SK-N-MC (cell line): ENCODE measurements at regions not wholly inside any gene's neighbourhood (a gene's known extent, or its start where the extent isn't known, plus 50 kb on each side); places are given as distances from the start of the nearest gene placed in this dataset.

Experiments
- DNase-seq: peaks from one replicate; pipeline ENCODE4 v3.0.0-alpha.2; 2011; ENCODE audit warnings: low read depth, low spot score
- H3K27ac ChIP-seq: fragments of 200-600 bp; sonication (generic); 2 replicates; pipeline ENCODE4 v1.5.1; 2016; ENCODE audit warnings: mixed run types
- H3K36me3 ChIP-seq: fragments of 200-600 bp; sonication (generic); 2 replicates; pipeline ENCODE4 v1.6.1; 2017; ENCODE audit warnings: antibody characterized with exemption, low read length, mixed read lengths; ENCODE audit not compliant: insufficient read depth
- H3K4me3 ChIP-seq: fragments of 200-600 bp; sonication (generic); 2 replicates; pipeline ENCODE4 v1.5.1; 2016
- H3K9ac ChIP-seq: fragments of 200-600 bp; sonication (generic); 2 replicates; pipeline ENCODE4 v1.8.0; 2017; ENCODE audit warnings: mixed run types, mixed read lengths; ENCODE audit not compliant: insufficient read length
- H3K9me3 ChIP-seq: fragments of 200-600 bp; sonication (generic); 2 replicates; pipeline ENCODE4 v1.6.1; 2017; ENCODE audit warnings: low read depth, mild to moderate bottlenecking, antibody characterized with exemption, low read length, moderate library complexity, mixed read lengths
- EZH2 ChIP-seq: fragments of 200-600 bp; sonication (generic); IDR thresholded peaks from one replicate; pipeline ENCODE4 v1.6.1; 2017; ENCODE audit warnings: antibody characterized with exemption
- FOXP2 ChIP-seq: optimal IDR thresholded peaks from 2 replicates; pipeline ENCODE3; 2011; ENCODE audit warnings: mild to moderate bottlenecking, moderate library complexity; ENCODE audit not compliant: insufficient read depth; ENCODE audit errors: extremely low read length, control extremely low read depth
- POLR2AphosphoS5 ChIP-seq: IDR thresholded peaks from 2 replicates; pipeline ENCODE4 v1.6.1; 2012; ENCODE audit warnings: mild to moderate bottlenecking, low read depth, low read length, borderline replicate concordance

DNA sequence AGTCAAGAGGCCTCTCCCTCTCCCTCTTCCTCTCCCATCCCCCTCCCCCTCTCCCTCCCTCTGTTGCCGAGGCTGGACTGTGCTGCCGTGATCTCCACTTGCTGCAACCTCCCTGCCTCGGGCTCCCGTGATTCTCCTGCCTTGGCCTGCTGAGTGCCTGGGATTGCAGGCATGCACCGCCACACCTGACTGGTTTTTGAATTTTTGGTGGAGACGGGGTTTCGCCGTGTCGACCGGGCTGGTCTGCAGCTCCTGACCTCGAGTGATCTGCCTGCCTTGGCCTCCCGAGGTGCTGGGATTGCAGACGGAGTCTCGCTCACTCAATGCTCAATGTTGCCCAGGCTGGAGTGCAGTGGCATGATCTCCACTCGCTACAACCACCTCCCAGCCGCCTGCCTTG is 165.1 kb downstream of the CENPC start:
- DNase-seq = no peak
- TF ChIP-seq FOXP2 (no peak), EZH2 (no peak), POLR2AphosphoS5 (no peak)
- no peak overlapping the region for H3K27ac ChIP-seq
- H3K4me3 ChIP-seq = no peak overlapping the region
- H3K9ac ChIP-seq = no peak overlapping the region
- no peaks in the 10 kb centered on the region for H3K36me3 ChIP-seq
- H3K9me3 ChIP-seq = no peaks in the 10 kb centered on the region

DNA sequence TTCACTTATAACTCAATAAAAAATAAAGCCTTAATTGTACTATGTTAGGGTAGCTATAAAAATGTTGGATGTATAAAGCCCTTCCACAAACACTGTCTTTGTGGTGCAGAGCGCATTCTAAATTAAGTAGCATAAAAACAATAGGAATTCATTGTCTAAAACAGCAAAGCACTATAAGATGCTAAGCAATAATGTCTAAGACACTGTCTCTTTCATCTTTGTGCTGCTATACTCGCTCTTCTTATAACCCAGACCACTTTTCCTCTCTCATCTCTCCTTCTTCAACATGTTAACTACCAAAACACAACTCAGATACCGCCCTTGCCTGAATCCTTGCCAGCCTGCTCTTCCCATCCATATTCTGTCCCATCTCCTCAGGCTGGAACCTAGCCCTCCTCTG is 170.0 kb downstream of the CENPC start:
- no peak for DNase-seq
- TF ChIP-seq EZH2 (no peak), FOXP2 (no peak), POLR2AphosphoS5 (no peak)
- no peak overlapping the region for H3K27ac ChIP-seq
- no peaks in the 10 kb centered on the region for H3K9me3 ChIP-seq
- no peak overlapping the region for H3K9ac ChIP-seq
- no peak overlapping the region for H3K4me3 ChIP-seq
- no peaks in the 10 kb centered on the region for H3K36me3 ChIP-seq

DNA sequence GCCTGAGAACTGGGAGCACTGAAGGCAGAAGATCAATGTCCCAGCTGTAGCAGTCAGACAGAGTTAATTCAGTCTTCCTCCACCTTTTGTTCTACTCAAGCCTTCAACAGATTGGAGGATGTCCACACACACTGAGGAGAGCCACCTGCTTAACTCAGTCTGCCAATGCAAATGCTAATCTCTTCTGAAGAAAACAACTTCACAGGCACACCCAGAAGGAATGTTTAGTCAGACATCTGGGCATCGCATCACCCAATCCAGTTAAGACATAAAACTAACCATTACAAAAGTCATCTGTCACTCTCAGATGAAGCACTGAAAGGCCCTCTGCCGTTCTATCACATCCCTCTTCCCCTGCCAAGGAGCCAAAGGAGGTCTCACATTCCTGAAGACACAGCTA is 173.7 kb downstream of the CENPC start:
- Histone ChIP-seq H3K9ac (no peak overlapping the region), H3K4me3 (no peak overlapping the region), H3K27ac (no peak overlapping the region), H3K9me3 (no peaks in the 10 kb centered on the region), H3K36me3 (no peaks in the 10 kb centered on the region)
- DNase-seq = no peak
- TF ChIP-seq POLR2AphosphoS5 (no peak), FOXP2 (no peak), EZH2 (no peak)

DNA sequence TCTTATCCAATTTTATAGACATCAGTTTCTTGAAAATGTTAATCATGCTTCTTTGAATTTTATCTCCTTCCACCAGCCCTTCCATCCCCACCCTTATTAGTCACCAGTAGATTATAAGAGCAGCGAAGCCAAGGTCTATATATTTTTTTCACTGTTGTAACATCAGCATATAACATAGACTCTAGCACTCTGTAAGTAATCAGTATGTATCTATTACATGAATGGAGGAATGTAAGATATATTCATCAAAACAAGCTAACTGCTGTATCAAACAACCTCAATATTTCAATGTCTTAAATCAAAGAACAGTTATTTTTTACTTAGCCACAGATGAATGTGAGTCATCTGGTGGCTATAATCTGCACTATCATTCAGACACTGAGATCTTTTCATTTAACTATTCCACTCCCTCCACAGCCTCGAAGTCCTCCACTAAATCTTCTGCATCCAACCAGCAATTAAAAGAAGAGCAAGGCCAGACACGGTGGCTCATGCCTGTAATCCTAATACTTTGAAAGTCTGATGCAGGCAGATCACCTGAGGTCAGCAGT is 178.9 kb downstream of the CENPC start:
- Histone ChIP-seq H3K9me3 (no peaks in the 10 kb centered on the region), H3K4me3 (no peak overlapping the region), H3K9ac (no peak overlapping the region), H3K27ac (no peak overlapping the region), H3K36me3 (no peaks in the 10 kb centered on the region)
- no peak for TF ChIP-seq EZH2
- no peak for TF ChIP-seq FOXP2
- TF ChIP-seq POLR2AphosphoS5 = no peak
- DNase-seq = no peak

DNA sequence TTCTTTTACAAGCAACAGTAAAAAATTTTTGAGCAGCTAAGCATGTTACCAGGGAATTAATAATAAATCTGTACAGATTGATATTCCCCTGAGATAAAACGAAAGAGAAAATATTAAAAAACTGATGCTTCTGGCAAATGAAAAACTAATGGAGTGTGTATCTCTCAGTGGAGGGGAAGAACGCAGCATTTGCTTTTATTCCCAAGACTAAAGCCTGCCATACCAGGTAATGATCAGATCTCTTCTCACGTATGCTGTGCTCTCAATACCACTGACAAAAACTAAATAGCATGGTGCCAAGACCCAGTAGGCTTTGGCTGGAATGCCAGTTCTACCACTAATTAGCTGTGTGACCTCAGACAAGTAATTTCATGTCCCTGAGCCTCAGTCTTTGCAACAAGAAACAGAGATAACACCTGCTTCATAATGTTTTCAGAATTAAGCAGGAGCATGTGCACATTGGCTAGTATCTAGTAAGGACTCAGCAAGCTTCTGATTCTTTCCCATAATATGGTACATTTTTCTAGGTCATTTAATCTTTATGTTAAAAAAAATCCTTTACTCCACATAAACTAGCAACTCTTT is 179.6 kb downstream of the CENPC start:
- Histone ChIP-seq H3K9ac (no peak overlapping the region), H3K9me3 (no peaks in the 10 kb centered on the region), H3K4me3 (no peak overlapping the region), H3K27ac (no peak overlapping the region), H3K36me3 (no peaks in the 10 kb centered on the region)
- DNase-seq = no peak
- TF ChIP-seq POLR2AphosphoS5 = no peak
- TF ChIP-seq EZH2 = no peak
- no peak for TF ChIP-seq FOXP2

DNA sequence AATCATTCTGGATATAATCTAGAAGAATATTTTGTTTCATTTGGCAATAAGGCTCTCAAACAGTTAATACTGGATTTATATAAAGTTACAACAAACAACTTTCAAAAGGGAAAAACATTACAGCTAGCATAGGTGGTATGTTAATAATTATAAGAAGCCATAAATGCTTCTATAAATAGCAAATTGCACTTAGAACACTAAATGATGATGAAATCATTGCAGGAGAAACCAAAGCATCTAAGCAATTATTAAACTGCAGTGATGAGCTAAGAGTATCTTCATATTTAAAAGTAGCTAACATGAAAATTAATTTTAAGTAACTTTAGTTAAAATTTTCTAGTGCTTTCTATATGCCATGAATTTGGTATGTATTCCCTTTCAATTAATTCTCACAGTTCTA is 189.5 kb downstream of the CENPC start:
- TF ChIP-seq POLR2AphosphoS5 = no peak
- Histone ChIP-seq H3K36me3 (no peaks in the 10 kb centered on the region), H3K27ac (peak overlapping the region; percentile 46; the same call in 1 of the 2 replicates), H3K4me3 (peak overlapping the region; percentile 23), H3K9me3 (no peaks in the 10 kb centered on the region), H3K9ac (peak overlapping the region; percentile 59)
- DNase-seq = no peak

DNA sequence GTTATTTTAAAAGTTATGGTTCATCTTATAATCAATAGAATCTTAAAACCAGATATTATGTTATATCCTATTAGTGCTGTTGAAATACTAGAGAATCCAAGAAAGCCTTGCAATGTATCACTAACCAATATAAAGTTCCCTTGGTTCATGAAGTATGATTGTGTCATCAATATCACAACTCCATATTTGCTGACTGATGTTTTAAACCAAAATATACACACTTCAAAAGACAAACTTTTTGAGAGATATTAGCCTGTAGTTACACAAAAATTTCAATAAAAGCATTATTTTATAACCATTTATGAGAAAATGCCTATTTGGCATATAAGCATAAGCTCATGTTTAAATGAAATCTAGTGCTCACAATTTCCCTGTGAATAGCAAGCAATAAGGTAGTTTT is 198.6 kb downstream of the CENPC start:
- no peak for DNase-seq
- Histone ChIP-seq H3K9me3 (no peaks in the 10 kb centered on the region), H3K27ac (no peak overlapping the region), H3K36me3 (no peaks in the 10 kb centered on the region), H3K9ac (no peak overlapping the region), H3K4me3 (no peak overlapping the region)
- TF ChIP-seq EZH2 (no peak), POLR2AphosphoS5 (no peak), FOXP2 (no peak)

DNA sequence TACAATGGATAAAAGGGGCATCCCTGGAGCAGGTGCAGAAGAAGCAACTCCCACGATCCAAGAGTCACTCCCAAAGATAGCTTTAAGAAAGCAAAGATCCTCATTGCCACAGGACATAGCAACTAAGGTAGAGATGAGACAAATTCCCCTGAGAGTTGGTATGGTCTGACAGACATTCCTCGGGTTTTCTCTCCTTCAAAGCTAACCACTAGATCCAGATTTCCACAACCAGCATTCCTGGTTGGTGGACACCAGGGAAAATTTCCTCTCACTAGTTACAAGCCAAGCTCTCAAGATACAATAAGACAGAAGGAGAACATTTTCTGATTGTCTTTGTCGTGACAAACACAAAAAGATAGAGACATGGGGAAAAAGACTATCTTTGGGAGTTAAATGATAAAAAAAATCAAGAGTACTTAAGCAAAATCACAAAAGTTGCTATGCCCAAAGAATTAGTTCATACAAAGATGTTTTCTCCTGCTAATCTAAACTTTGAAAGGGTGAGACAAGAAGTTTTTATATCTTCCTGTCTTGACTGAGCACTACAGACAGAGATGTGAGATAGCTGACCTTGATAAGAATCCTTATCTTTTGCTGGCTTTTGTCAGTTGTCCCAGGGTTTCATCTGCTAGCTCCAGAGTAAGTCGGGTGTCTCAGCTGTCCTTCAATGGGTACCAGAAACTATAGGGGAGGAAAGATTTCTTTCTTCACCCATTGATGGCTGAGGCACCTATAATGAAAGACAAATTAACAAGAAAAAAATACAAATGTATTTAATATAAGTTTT is 200.5 kb downstream of the CENPC start:
- no peak for TF ChIP-seq FOXP2
- no peak for TF ChIP-seq EZH2
- TF ChIP-seq POLR2AphosphoS5 = no peak
- DNase-seq = no peak
- Histone ChIP-seq H3K36me3 (no peaks in the 10 kb centered on the region), H3K9ac (no peak overlapping the region), H3K9me3 (no peaks in the 10 kb centered on the region), H3K4me3 (no peak overlapping the region), H3K27ac (no peak overlapping the region)

DNA sequence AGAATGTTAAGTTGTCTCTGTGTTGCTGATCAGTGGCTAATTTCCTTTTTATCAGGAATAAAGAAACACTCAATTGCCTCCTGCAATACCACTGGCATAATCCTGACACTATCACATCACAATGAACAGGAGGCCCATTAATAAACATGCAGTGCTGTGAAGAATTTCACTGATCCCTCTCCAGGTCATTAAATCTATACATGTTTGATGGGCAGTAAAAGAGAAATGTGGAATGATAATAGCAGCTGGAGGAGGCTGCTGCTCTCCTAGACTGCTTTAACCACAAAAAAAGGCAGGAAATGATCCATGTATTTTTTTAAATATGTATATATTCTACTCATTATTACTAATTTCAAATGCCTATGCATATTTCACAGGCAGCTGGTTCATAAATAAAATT is 202.1 kb downstream of the CENPC start:
- peak; percentile 9; the same call in 1 of the 2 replicates for TF ChIP-seq POLR2AphosphoS5
- TF ChIP-seq FOXP2 = no peak
- no peak for TF ChIP-seq EZH2

More for the DNA sequence above, 202.1 kb downstream of the CENPC start:
- peak overlapping the region; percentile 47; the same call in 1 of the 2 replicates for H3K27ac ChIP-seq
- 0 out of 2 replicates have a peak overlapping the region, but pooled peaks have one; percentile 9 for H3K4me3 ChIP-seq
- DNase-seq = peak; percentile 50
- no peak overlapping the region for H3K9ac ChIP-seq
- no peaks in the 10 kb centered on the region for H3K9me3 ChIP-seq
- no peaks in the 10 kb centered on the region for H3K36me3 ChIP-seq
